Vagina (tissue), 2 donors: ENCODE measurements at regions not wholly inside any gene's neighbourhood (a gene's known extent, or its start where the extent isn't known, plus 50 kb on each side); places are given as distances from the start of the nearest gene placed in this dataset.

Experiments
- CTCF ChIP-seq, 3 experiments: fragments of 450-650 bp in 2 of 3; fragments of 200-600 bp in 1 of 3; sonication (generic) in 1 of 3; IDR thresholded peaks; one replicate each; pipeline ENCODE4 v1.5.1; 2017 to 2019; ENCODE audit warnings: antibody characterized with exemption in 3 of 3, mild to moderate bottlenecking in 2 of 3, moderate library complexity in 2 of 3
- POLR2AphosphoS5 ChIP-seq, 2 donors: sonication (generic); formaldehyde crosslinking; IDR thresholded peaks; one replicate each; pipeline ENCODE4 v1.9.0; 2017; ENCODE audit warnings: antibody characterized with exemption in 2 of 2, mild to moderate bottlenecking in 2 of 2, low read depth in 1 of 2; ENCODE audit not compliant: insufficient read depth in 1 of 2

GRCh38 chr7:89966067-89966664 is 188.1 kb upstream of the STEAP1 start:
- TF ChIP-seq POLR2AphosphoS5 (IDR thresholded peaks at IDR 0.05; ENCODE audit: insufficient read depth in 1 of 2, low read depth in 1 of 2) (no peak), CTCF (IDR thresholded peaks at IDR 0.05) (no peak)
